ENCODE measurements at regions not wholly inside any gene's neighbourhood (a gene's known extent, or its start where the extent isn't known, plus 50 kb on each side); places are given as distances from the start of the nearest gene placed in this dataset.

DNA sequence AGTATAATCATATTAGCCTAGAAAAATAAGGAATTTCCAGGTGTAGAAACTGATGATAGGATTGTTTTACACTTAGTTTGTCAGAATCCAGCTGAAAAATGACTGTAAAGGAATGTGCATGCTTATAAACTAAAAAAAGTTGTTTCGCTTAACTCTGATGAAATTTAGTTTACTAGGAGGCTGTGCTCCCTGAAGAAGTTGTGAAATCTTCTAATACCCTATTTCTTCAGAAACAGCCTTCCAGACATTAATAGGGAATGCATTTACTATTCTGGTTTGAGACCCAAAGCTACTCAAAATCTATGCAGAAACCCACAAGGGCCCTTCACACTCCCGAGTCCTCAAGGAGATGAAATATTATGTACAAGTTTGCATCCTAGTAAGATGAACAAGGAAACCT is 105.5 kb upstream of the SSTR4 start:
- TF ChIP-seq POLR2AphosphoS5 (IDR thresholded peaks at IDR 0.05; ENCODE audit: low read depth, low read length) (no peak), POLR2A (IDR thresholded peaks at IDR 0.05; ENCODE audit: low read depth, low read length) (no peak), TAF1 (IDR thresholded peaks at IDR 0.05; ENCODE audit: low read depth, low read length) (no peak), SPI1 (IDR thresholded peaks at IDR 0.05; ENCODE audit: low read depth, low read length) (no peak)
